LHCN-M2 (cell line): ENCODE measurements at regions not wholly inside any gene's neighbourhood (a gene's known extent, or its start where the extent isn't known, plus 50 kb on each side); places are given as distances from the start of the nearest gene placed in this dataset.

Experiments
- DNase-seq: peaks from one replicate; pipeline ENCODE4 v3.0.0-alpha.2; 2012; ENCODE audit warnings: low read depth

GRCh38 chr16:5502467-5502869 lies 404.9 kb upstream of the EEF2KMT start:
- no peak for DNase-seq

- no peak for DNase-seq
Observed at GRCh38 chr16:5500526-5500925, 402.9 kb upstream of the EEF2KMT start.

- DNase-seq: no peak
Observed at GRCh38 chr16:5498562-5498961, 401.0 kb upstream of the EEF2KMT start.

- no peak for DNase-seq
Observed at GRCh38 chr16:5496013-5496412, 398.4 kb upstream of the EEF2KMT start.

GRCh38 chr16:5490499-5490898 lies 392.9 kb upstream of the EEF2KMT start:
- no peak for DNase-seq

GRCh38 chr16:5488581-5488980 lies 391.0 kb upstream of the EEF2KMT start:
- DNase-seq: no peak

GRCh38 chr16:5487728-5488127 lies 390.1 kb upstream of the EEF2KMT start:
- no peak for DNase-seq

- DNase-seq: no peak
Observed at GRCh38 chr16:5482256-5482655, 384.7 kb upstream of the EEF2KMT start.

- no peak for DNase-seq
Observed at GRCh38 chr16:5480431-5481195, 383.0 kb upstream of the EEF2KMT start.

- no peak for DNase-seq
Observed at GRCh38 chr16:5479926-5480325, 382.3 kb upstream of the EEF2KMT start.

- DNase-seq: no peak
Observed at GRCh38 chr16:5478036-5478435, 380.4 kb upstream of the EEF2KMT start.

- no peak for DNase-seq
Observed at GRCh38 chr16:5477251-5477650, 379.7 kb upstream of the EEF2KMT start.

GRCh38 chr16:5472552-5472951 lies 375.0 kb upstream of the EEF2KMT start:
- no peak for DNase-seq

- no peak for DNase-seq
Observed at GRCh38 chr16:5468488-5468887, 370.9 kb upstream of the EEF2KMT start.

- no peak for DNase-seq
Observed at GRCh38 chr16:5467552-5467951, 370.0 kb upstream of the EEF2KMT start.

- no peak for DNase-seq
Observed at GRCh38 chr16:5466551-5466950, 369.0 kb upstream of the EEF2KMT start.

- DNase-seq: no peak
Observed at GRCh38 chr16:5465714-5466113, 368.1 kb upstream of the EEF2KMT start.

- DNase-seq: no peak
Observed at GRCh38 chr16:5463820-5464219, 366.2 kb upstream of the EEF2KMT start.

GRCh38 chr16:5461574-5461973 lies 364.0 kb upstream of the EEF2KMT start:
- no peak for DNase-seq

GRCh38 chr16:5461141-5461540 lies 363.5 kb upstream of the EEF2KMT start:
- no peak for DNase-seq

GRCh38 chr16:5460701-5461100 lies 363.1 kb upstream of the EEF2KMT start:
- DNase-seq: no peak

GRCh38 chr16:5459863-5460262 lies 362.3 kb upstream of the EEF2KMT start:
- DNase-seq: no peak

- DNase-seq: no peak
Observed at GRCh38 chr16:5455110-5455509, 357.5 kb upstream of the EEF2KMT start.

GRCh38 chr16:5454349-5454748 lies 356.8 kb upstream of the EEF2KMT start:
- no peak for DNase-seq
